Stomach (tissue), 8 donors: ENCODE measurements at regions not wholly inside any gene's neighbourhood (a gene's known extent, or its start where the extent isn't known, plus 50 kb on each side); places are given as distances from the start of the nearest gene placed in this dataset.

Source experiments
- DNase-seq, 2 donors: peaks; one replicate each; pipeline versions ENCODE4 v3.0.0 to v3.0.0-alpha.2; 2013 to 2019
- H3K27ac ChIP-seq, 5 donors: fragments of 200-600 bp in 4 of 5; sonication (generic) in 4 of 5; one replicate each; pipeline ENCODE4 v1.5.1; 2013 to 2019; ENCODE audit warnings: mild to moderate bottlenecking in 1 of 5, moderate library complexity in 1 of 5
- H3K27me3 ChIP-seq, 3 donors: fragments of 200-600 bp; sonication (generic); one replicate each; pipeline ENCODE4 v1.5.1; 2017 to 2019; ENCODE audit warnings: mixed run types in 1 of 3
- H3K36me3 ChIP-seq, 4 donors: fragments of 200-600 bp; sonication (generic); 1 replicate in 3 of 4; 2 replicates in 1 of 4; pipeline ENCODE4 v1.5.1; 2016 to 2019
- H3K4me1 ChIP-seq, 4 donors: fragments of 200-600 bp; sonication (generic); one replicate each; pipeline ENCODE4 v1.5.1; 2016 to 2019
- H3K4me3 ChIP-seq, 4 donors: fragments of 200-600 bp; sonication (generic) in 3 of 4; one replicate each; pipeline ENCODE4 v1.5.1; 2016 to 2019; ENCODE audit warnings: mild to moderate bottlenecking in 1 of 4
- H3K9me3 ChIP-seq, 4 donors: fragments of 200-600 bp; sonication (generic); one replicate each; pipeline ENCODE4 v1.5.1; 2016 to 2019
- CTCF ChIP-seq, 7 experiments: fragments of 450-650 bp in 4 of 7; fragments of 200-600 bp in 3 of 7; sonication (generic) in 3 of 7; IDR thresholded peaks; one replicate each; pipeline ENCODE4 v1.5.1; 2016 to 2019; ENCODE audit warnings: antibody characterized with exemption in 7 of 7, control low read depth in 2 of 7, mild to moderate bottlenecking in 1 of 7
- EP300 ChIP-seq: sonication (generic); formaldehyde crosslinking; IDR thresholded peaks from one replicate; pipeline ENCODE4 v1.6.1; 2017; ENCODE audit warnings: antibody characterized with exemption
- POLR2A ChIP-seq, 4 donors: fragments of 450-650 bp; IDR thresholded peaks; one replicate each; pipeline ENCODE4 v1.6.1; 2016; ENCODE audit warnings: antibody characterized with exemption in 4 of 4, control low read depth in 2 of 4, mild to moderate bottlenecking in 1 of 4, moderate library complexity in 1 of 4
- POLR2AphosphoS5 ChIP-seq, 3 donors: sonication (generic); formaldehyde crosslinking; IDR thresholded peaks; one replicate each; pipeline ENCODE4 v1.6.1; 2016; ENCODE audit warnings: antibody characterized with exemption in 3 of 3
- WGBS, 5 donors: extraction: QIAGEN DNeasy Blood & Tissue Kit in 3 of 5; methylation state at CpG; one replicate each; pipeline versions ENCODE4 v1.1.5 to v1.1.7; 2013 to 2018; 5-methylcytosine and 5-hydroxymethylcytosine counted together
- intact Hi-C: fragments of 100-400 bp; cut with DNase I; formaldehyde crosslinking; loops from one replicate; pipeline ENCODE4 v1.15.1; 2023; ENCODE audit warnings: low total_unique reads
- donor health status: healthy with polysubstance abuse.
- donor health status: Bipolar disorder and iron deficiency.
- donor health status: healthy.

- H3K27ac ChIP-seq = no peak overlapping the region
- H3K9me3 ChIP-seq = peaks cover 0 to 13% (median 5%) of the 10 kb centered on the region in 4 donors
- TF ChIP-seq POLR2A (IDR thresholded peaks at IDR 0.05) (no peak), POLR2AphosphoS5 (IDR thresholded peaks at IDR 0.05) (no peak), EP300 (no peak), CTCF (IDR thresholded peaks at IDR 0.05) (no peak)
- H3K4me1 ChIP-seq = no peaks in the 10 kb centered on the region
- WGBS, 5 donors = 12 to 38% (median 36%) methylated on average over 3 of the region's 3 CpGs
- no peak overlapping the region for H3K4me3 ChIP-seq
- no peaks in the 10 kb centered on the region for H3K36me3 ChIP-seq
- H3K27me3 ChIP-seq = no peaks in the 10 kb centered on the region
- no peak for DNase-seq
- intact Hi-C loops = no loop called here
These were observed 623.3 kb downstream of the HINT1 start for GRCh38 chr5:130541617-130542221.

- peak in 1 of 2 donors; percentile 7 for DNase-seq
- Histone ChIP-seq H3K9me3 (no peaks in the 10 kb centered on the region), H3K27ac (no peak overlapping the region), H3K4me3 (no peak overlapping the region), H3K36me3 (no peaks in the 10 kb centered on the region), H3K27me3 (no peaks in the 10 kb centered on the region), H3K4me1 (no peaks in the 10 kb centered on the region)
- intact Hi-C loops = no loop called here
- 52 to 70% (median 58%) methylated on average over 1 of the region's 1 CpG for WGBS, 5 donors
- TF ChIP-seq CTCF (IDR thresholded peaks at IDR 0.05) (no peak), EP300 (no peak), POLR2AphosphoS5 (IDR thresholded peaks at IDR 0.05) (no peak), POLR2A (IDR thresholded peaks at IDR 0.05) (no peak)
These were observed 628.4 kb downstream of the HINT1 start for GRCh38 chr5:130536691-130537090.

- H3K36me3 ChIP-seq = no peaks in the 10 kb centered on the region
- intact Hi-C loops = no loop called here
- TF ChIP-seq POLR2A (IDR thresholded peaks at IDR 0.05) = no peak
- no peak for TF ChIP-seq EP300
- no peak for TF ChIP-seq CTCF (IDR thresholded peaks at IDR 0.05)
- TF ChIP-seq POLR2AphosphoS5 (IDR thresholded peaks at IDR 0.05) = no peak
- no peaks in the 10 kb centered on the region for H3K27me3 ChIP-seq
- H3K9me3 ChIP-seq = no peaks in the 10 kb centered on the region
- no peak overlapping the region for H3K4me3 ChIP-seq
- H3K27ac ChIP-seq = no peak overlapping the region
- no peaks in the 10 kb centered on the region for H3K4me1 ChIP-seq
- no peak for DNase-seq
These were observed 628.5 kb downstream of the CHSY3 start for GRCh38 chr5:130532786-130533185.

GRCh38 chr5:130529511-130530485 lies 625.5 kb downstream of the CHSY3 start:
- no peaks in the 10 kb centered on the region for H3K9me3 ChIP-seq
- H3K36me3 ChIP-seq = no peaks in the 10 kb centered on the region
- WGBS, 5 donors = 79 to 89% (median 85%) methylated on average over 8 of the region's 8 CpGs
- TF ChIP-seq POLR2AphosphoS5 (IDR thresholded peaks at IDR 0.05) (no peak), POLR2A (IDR thresholded peaks at IDR 0.05) (no peak), CTCF (IDR thresholded peaks at IDR 0.05) (no peak), EP300 (no peak)
- H3K4me1 ChIP-seq = no peaks in the 10 kb centered on the region
- intact Hi-C loops = no loop called here
- no peaks in the 10 kb centered on the region for H3K27me3 ChIP-seq
- DNase-seq = no peak
- no peak overlapping the region for H3K4me3 ChIP-seq
- H3K27ac ChIP-seq = no peak overlapping the region
